ENCODE measurements at regions not wholly inside any gene's neighbourhood (a gene's known extent, or its start where the extent isn't known, plus 50 kb on each side); places are given as distances from the start of the nearest gene placed in this dataset.
"Not testable (repeated sequence)": the region's sequence is repeated elsewhere in the genome, so short reads cannot be mapped to it uniquely, and the experiment has no call there.

GRCh38 chr4:117162976-117163375, 77.6 kb upstream of the TRAM1L1 start:
- intact Hi-C loops (cut with DNase I): no loop called here
- Histone ChIP-seq H3K9me3 (no peaks in the 10 kb centered on the region), H3K27ac (no peak overlapping the region), H3K36me3 (no peaks in the 10 kb centered on the region), H3K4me1 (no peaks in the 10 kb centered on the region), H3K4me3 (no peak overlapping the region), H3K27me3 (no peaks in the 10 kb centered on the region)
- ATAC-seq (no peak), DNase-seq (no peak)
- TF ChIP-seq CTCF (IDR thresholded peaks at IDR 0.05): no peak

GRCh38 chr4:117164338-117164737, 79.0 kb upstream of the TRAM1L1 start:
- intact Hi-C loops (cut with DNase I): no loop called here
- DNase-seq: no peak
- Histone ChIP-seq H3K36me3 (no peaks in the 10 kb centered on the region), H3K27ac (no peak overlapping the region), H3K27me3 (no peaks in the 10 kb centered on the region), H3K4me3 (no peak overlapping the region), H3K4me1 (no peaks in the 10 kb centered on the region), H3K9me3 (no peaks in the 10 kb centered on the region)
- TF ChIP-seq CTCF (IDR thresholded peaks at IDR 0.05): no peak
- ATAC-seq: no peak

GRCh38 chr4:117175369-117175768, 90.0 kb upstream of the TRAM1L1 start:
- ATAC-seq; H3K27me3 ChIP-seq; intact Hi-C loops (cut with DNase I); H3K4me1 ChIP-seq; H3K27ac ChIP-seq; H3K4me3 ChIP-seq; DNase-seq; H3K9me3 ChIP-seq; H3K36me3 ChIP-seq: not testable (repeated sequence)

- H3K27ac ChIP-seq: no peak overlapping the region
- H3K4me3 ChIP-seq: no peak overlapping the region
- ATAC-seq (no peak), DNase-seq (no peak)
- TF ChIP-seq CTCF (IDR thresholded peaks at IDR 0.05): no peak
- no peaks in the 10 kb centered on the region for H3K9me3 ChIP-seq
- intact Hi-C loops (cut with DNase I): no loop called here
- H3K36me3 ChIP-seq: no peaks in the 10 kb centered on the region
- H3K27me3 ChIP-seq: no peaks in the 10 kb centered on the region
- H3K4me1 ChIP-seq: no peaks in the 10 kb centered on the region
These were observed 117.9 kb upstream of the TRAM1L1 start for GRCh38 chr4:117203231-117203630.

- Histone ChIP-seq H3K27me3 (no peaks in the 10 kb centered on the region), H3K9me3 (no peaks in the 10 kb centered on the region), H3K36me3 (no peaks in the 10 kb centered on the region), H3K4me3 (no peak overlapping the region), H3K4me1 (no peaks in the 10 kb centered on the region), H3K27ac (no peak overlapping the region)
- no peak for DNase-seq
- intact Hi-C loops (cut with DNase I): no loop called here
- TF ChIP-seq CTCF (IDR thresholded peaks at IDR 0.05): no peak
- no peak for ATAC-seq
These were observed 125.2 kb upstream of the TRAM1L1 start for GRCh38 chr4:117210551-117210950.

- Histone ChIP-seq H3K36me3 (no peaks in the 10 kb centered on the region), H3K27ac (no peak overlapping the region)
- no peak for TF ChIP-seq CTCF (IDR thresholded peaks at IDR 0.05)
These were observed 138.9 kb upstream of the TRAM1L1 start for GRCh38 chr4:117224256-117224655.

More at GRCh38 chr4:117224256-117224655, 138.9 kb upstream of the TRAM1L1 start:
- no peak overlapping the region for H3K4me3 ChIP-seq
- no peaks in the 10 kb centered on the region for H3K4me1 ChIP-seq
- ATAC-seq (no peak), DNase-seq (no peak)
- intact Hi-C loops (cut with DNase I): no loop called here
- H3K9me3 ChIP-seq: no peaks in the 10 kb centered on the region
- H3K27me3 ChIP-seq: no peaks in the 10 kb centered on the region

Data from left lung (tissue), 4 donors.